Panc1 (cell line): ENCODE measurements at regions not wholly inside any gene's neighbourhood (a gene's known extent, or its start where the extent isn't known, plus 50 kb on each side); places are given as distances from the start of the nearest gene placed in this dataset.

Source experiments
- ATAC-seq: fragments of 200-7000 bp; cut with Tn5 transposase; 2 replicates; pipeline ENCODE4 v1.9.1; 2020; ENCODE audit warnings: mild to moderate bottlenecking, moderate library complexity
- BruUV-seq: library from RNA; stranded (reverse); fragments of 400-500 nt; replicated peaks from 2 replicates; lab custom pipeline; 2021; lab: Mats Ljungman, UMichigan
- CTCF ChIA-PET: fragments of 300-600 bp; sonication (Branson Sonifier 250); formaldehyde crosslinking; loops from one replicate; lab custom pipeline; 2022; ENCODE audit warnings: antibody characterized with exemption; lab: Charles Lee
- POLR2A ChIA-PET: fragments of 300-600 bp; sonication (Branson Sonifier 250); formaldehyde crosslinking; loops from one replicate; lab custom pipeline; 2022; ENCODE audit warnings: antibody characterized with exemption; lab: Charles Lee
- DNase-seq: peaks from one replicate; pipeline ENCODE4 v3.0.0-alpha.2; 2010; ENCODE audit warnings: low read depth, low spot score
- H3K27ac ChIP-seq: 2 replicates; pipeline ENCODE4 v1.5.1; 2011; ENCODE audit warnings: mild to moderate bottlenecking, low read length, inconsistent platforms
- H3K27me3 ChIP-seq: fragments of 200-500 bp; sonication (Bioruptor generic); 2 replicates; pipeline ENCODE4 v1.6.0; 2014; ENCODE audit warnings: low read length, inconsistent platforms; ENCODE audit not compliant: control insufficient read depth, insufficient read depth
- H3K36me3 ChIP-seq: fragments of 200-500 bp; sonication (Bioruptor generic); 2 replicates; pipeline ENCODE4 v1.5.1; 2014; ENCODE audit warnings: inconsistent platforms, mild to moderate bottlenecking, low read length, moderate library complexity; ENCODE audit not compliant: control insufficient read depth, insufficient read depth
- H3K4me1 ChIP-seq: 2 replicates; pipeline ENCODE4 v1.5.1; 2011; ENCODE audit warnings: inconsistent platforms, mild to moderate bottlenecking, low read length, moderate library complexity; ENCODE audit not compliant: control insufficient read depth, insufficient read depth
- H3K4me3 ChIP-seq, 2 experiments: 2 replicates each; pipeline ENCODE4 v1.5.1; 2011 to 2012; ENCODE audit warnings: low read depth in 2 of 2, low read length in 2 of 2, mild to moderate bottlenecking in 2 of 2, inconsistent platforms in 1 of 2, moderate library complexity in 1 of 2
- H3K9me3 ChIP-seq: fragments of 200-500 bp; sonication (Bioruptor generic); 2 replicates; pipeline ENCODE4 v1.5.1; 2014; ENCODE audit warnings: low read depth, mild to moderate bottlenecking, inconsistent platforms, low read length, moderate library complexity; ENCODE audit not compliant: control insufficient read depth, insufficient read depth
- POLR2AphosphoS5 ChIP-seq: IDR thresholded peaks from 2 replicates; pipeline ENCODE4 v1.6.1; 2012; ENCODE audit warnings: mild to moderate bottlenecking, low read depth, low read length, moderate library complexity
- SIN3A ChIP-seq: IDR thresholded peaks from 2 replicates; pipeline ENCODE4 v1.6.1; 2012; ENCODE audit warnings: low read depth, mild to moderate bottlenecking, low read length, moderate library complexity, borderline replicate concordance; ENCODE audit not compliant: insufficient read depth
- TCF7L2 ChIP-seq: IDR thresholded peaks from 2 replicates; pipeline ENCODE4 v1.6.1; 2011; ENCODE audit warnings: mild to moderate bottlenecking, low read depth, low read length, inconsistent platforms
- in situ Hi-C: cut with HindIII; loops from 2 replicates; pipeline ENCODE4 v1.10.0; 2016; ENCODE audit warnings: low sequenced_read_pairs, low pct_unique_long_range_greater_than_20kb
- intact Hi-C: fragments of 100-400 bp; cut with micrococcal nuclease; formaldehyde crosslinking; loops from one replicate; pipeline ENCODE4 v1.10.0; 2022; ENCODE audit not compliant: unreplicated experiment
- TF ChIP-seq, protein P1 (sequence below), 2 experiments: IDR thresholded peaks; 2 replicates each; pipeline ENCODE4 v1.6.1; 2011 to 2012; ENCODE audit warnings: low read depth in 2 of 2, control low read depth in 1 of 2, low read length in 1 of 2, mild to moderate bottlenecking in 1 of 2, moderate library complexity in 1 of 2; ENCODE audit not compliant: insufficient read depth in 1 of 2
- TF ChIP-seq, protein P2 (sequence below): fragments of 450-650 bp; IDR thresholded peaks from 2 replicates; pipeline ENCODE4 v1.5.1; 2017; ENCODE audit warnings: mild to moderate bottlenecking

DNA sequence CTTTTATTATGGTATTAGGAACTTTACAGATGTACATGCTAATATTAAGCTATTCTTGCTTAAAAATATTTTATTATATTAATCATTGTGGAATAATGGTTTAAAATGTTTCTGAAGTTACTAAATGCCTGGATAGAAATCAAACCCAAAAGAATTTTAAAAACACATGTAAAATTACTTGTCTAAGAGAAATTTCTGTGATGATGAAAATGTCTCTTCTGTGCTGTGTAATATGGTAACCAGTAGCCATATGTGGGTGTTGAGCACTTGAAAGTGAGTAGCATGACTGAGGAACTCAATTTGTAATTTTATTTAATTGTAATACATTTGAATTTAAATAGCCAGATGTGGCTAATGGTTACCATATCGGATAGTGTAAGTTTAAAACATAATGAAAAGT is 66.7 kb upstream of the HSPB3 start:
- no peaks in the 10 kb centered on the region for H3K27me3 ChIP-seq
- BruUV-seq = no TSS peak
- intact Hi-C loops = no loop called here
- H3K36me3 ChIP-seq = no peaks in the 10 kb centered on the region
- H3K27ac ChIP-seq = no peak overlapping the region
- ChIA-PET CTCF (no interaction called here), POLR2A (no interaction called here)
- in situ Hi-C loops = no loop called here
- TF ChIP-seq POLR2AphosphoS5 (no peak), TCF7L2 (no peak), SIN3A (no peak)
- TF ChIP-seq, protein P1, sequence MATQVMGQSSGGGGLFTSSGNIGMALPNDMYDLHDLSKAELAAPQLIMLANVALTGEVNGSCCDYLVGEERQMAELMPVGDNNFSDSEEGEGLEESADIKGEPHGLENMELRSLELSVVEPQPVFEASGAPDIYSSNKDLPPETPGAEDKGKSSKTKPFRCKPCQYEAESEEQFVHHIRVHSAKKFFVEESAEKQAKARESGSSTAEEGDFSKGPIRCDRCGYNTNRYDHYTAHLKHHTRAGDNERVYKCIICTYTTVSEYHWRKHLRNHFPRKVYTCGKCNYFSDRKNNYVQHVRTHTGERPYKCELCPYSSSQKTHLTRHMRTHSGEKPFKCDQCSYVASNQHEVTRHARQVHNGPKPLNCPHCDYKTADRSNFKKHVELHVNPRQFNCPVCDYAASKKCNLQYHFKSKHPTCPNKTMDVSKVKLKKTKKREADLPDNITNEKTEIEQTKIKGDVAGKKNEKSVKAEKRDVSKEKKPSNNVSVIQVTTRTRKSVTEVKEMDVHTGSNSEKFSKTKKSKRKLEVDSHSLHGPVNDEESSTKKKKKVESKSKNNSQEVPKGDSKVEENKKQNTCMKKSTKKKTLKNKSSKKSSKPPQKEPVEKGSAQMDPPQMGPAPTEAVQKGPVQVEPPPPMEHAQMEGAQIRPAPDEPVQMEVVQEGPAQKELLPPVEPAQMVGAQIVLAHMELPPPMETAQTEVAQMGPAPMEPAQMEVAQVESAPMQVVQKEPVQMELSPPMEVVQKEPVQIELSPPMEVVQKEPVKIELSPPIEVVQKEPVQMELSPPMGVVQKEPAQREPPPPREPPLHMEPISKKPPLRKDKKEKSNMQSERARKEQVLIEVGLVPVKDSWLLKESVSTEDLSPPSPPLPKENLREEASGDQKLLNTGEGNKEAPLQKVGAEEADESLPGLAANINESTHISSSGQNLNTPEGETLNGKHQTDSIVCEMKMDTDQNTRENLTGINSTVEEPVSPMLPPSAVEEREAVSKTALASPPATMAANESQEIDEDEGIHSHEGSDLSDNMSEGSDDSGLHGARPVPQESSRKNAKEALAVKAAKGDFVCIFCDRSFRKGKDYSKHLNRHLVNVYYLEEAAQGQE (IDR thresholded peaks at IDR 0.05; ENCODE audit: insufficient read depth in 1 of 2, low read depth in 2 of 2, low read length in 1 of 2) = no peak
- TF ChIP-seq, protein P2, sequence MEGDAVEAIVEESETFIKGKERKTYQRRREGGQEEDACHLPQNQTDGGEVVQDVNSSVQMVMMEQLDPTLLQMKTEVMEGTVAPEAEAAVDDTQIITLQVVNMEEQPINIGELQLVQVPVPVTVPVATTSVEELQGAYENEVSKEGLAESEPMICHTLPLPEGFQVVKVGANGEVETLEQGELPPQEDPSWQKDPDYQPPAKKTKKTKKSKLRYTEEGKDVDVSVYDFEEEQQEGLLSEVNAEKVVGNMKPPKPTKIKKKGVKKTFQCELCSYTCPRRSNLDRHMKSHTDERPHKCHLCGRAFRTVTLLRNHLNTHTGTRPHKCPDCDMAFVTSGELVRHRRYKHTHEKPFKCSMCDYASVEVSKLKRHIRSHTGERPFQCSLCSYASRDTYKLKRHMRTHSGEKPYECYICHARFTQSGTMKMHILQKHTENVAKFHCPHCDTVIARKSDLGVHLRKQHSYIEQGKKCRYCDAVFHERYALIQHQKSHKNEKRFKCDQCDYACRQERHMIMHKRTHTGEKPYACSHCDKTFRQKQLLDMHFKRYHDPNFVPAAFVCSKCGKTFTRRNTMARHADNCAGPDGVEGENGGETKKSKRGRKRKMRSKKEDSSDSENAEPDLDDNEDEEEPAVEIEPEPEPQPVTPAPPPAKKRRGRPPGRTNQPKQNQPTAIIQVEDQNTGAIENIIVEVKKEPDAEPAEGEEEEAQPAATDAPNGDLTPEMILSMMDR = no peak
- H3K4me3 ChIP-seq = no peak overlapping the region
- ATAC-seq (no peak), DNase-seq (no peak)
- H3K9me3 ChIP-seq = no peaks in the 10 kb centered on the region
- H3K4me1 ChIP-seq = no peaks in the 10 kb centered on the region

DNA sequence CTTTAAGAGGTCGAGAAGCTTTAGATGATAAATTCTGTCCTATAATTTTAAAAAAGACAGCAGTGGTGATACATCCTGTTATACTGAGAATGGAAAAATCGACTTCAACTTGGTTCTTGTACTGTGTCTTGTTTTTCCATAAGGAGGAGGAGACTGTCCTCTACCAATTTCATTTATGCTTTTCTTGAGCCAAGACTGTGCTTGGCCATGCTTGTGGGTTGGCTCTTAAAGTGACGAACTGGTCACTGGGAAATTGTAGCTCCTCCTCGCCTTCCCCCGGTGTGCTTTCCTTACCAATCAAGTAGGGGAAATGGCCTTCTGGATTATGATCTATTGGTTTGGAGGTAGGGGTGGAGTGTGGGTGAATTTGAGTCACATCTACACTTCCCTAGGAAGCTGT is 67.1 kb upstream of the HSPB3 start:
- no peaks in the 10 kb centered on the region for H3K27me3 ChIP-seq
- TF ChIP-seq SIN3A (no peak), TCF7L2 (no peak), POLR2AphosphoS5 (no peak)
- no peak overlapping the region for H3K4me3 ChIP-seq
- CTCF ChIA-PET = no interaction called here
- no peaks in the 10 kb centered on the region for H3K9me3 ChIP-seq
- in situ Hi-C loops = no loop called here
- POLR2A ChIA-PET = no interaction called here
- no peaks in the 10 kb centered on the region for H3K4me1 ChIP-seq
- H3K36me3 ChIP-seq = no peaks in the 10 kb centered on the region
- intact Hi-C loops = no loop called here
- no peak overlapping the region for H3K27ac ChIP-seq
- DNase-seq (no peak), ATAC-seq (no peak)
- BruUV-seq = no TSS peak

DNA sequence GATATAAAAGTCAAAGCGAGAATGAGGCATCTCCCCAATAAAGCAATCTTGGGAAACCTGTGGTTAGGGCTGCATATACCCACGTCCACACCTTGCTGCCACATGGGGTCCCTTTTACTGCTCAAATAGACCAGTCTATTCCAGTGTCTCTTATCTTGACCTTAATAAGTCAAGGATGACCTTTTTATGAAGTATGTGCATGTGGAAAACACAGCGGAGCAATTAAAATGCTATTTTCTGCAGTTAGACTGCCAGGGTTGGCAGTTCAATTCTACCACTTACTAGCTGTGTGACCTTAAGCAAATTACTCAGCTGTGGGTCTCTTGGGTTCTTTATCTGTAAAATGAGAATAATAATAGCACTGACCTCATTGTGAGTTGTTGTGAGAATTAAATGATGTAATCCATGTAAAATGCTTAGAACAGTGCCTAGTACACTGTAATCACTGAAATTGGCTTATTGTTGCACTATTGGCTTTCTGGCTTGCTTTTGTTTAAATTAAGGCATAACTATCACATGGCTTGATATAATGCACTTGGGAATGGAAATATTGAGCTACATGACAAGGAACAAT is 67.8 kb upstream of the HSPB3 start:
- no TSS peak for BruUV-seq
- Histone ChIP-seq H3K4me1 (no peaks in the 10 kb centered on the region), H3K4me3 (no peak overlapping the region), H3K27me3 (no peaks in the 10 kb centered on the region), H3K27ac (no peak overlapping the region), H3K36me3 (no peaks in the 10 kb centered on the region), H3K9me3 (no peaks in the 10 kb centered on the region)
- intact Hi-C loops = no loop called here
- no peak for DNase-seq
- POLR2A ChIA-PET = no interaction called here
- TF ChIP-seq TCF7L2 (no peak), POLR2AphosphoS5 (no peak)
- ATAC-seq = no peak
- in situ Hi-C loops = no loop called here
- CTCF ChIA-PET = no interaction called here
